Fibroblast of the conjunctiva (primary cell): ENCODE measurements at regions not wholly inside any gene's neighbourhood (a gene's known extent, or its start where the extent isn't known, plus 50 kb on each side); places are given as distances from the start of the nearest gene placed in this dataset.

ENCODE experiments used
- DNase-seq: peaks from one replicate; pipeline ENCODE4 v3.0.0-alpha.2; 2010; ENCODE audit warnings: low read depth

DNA sequence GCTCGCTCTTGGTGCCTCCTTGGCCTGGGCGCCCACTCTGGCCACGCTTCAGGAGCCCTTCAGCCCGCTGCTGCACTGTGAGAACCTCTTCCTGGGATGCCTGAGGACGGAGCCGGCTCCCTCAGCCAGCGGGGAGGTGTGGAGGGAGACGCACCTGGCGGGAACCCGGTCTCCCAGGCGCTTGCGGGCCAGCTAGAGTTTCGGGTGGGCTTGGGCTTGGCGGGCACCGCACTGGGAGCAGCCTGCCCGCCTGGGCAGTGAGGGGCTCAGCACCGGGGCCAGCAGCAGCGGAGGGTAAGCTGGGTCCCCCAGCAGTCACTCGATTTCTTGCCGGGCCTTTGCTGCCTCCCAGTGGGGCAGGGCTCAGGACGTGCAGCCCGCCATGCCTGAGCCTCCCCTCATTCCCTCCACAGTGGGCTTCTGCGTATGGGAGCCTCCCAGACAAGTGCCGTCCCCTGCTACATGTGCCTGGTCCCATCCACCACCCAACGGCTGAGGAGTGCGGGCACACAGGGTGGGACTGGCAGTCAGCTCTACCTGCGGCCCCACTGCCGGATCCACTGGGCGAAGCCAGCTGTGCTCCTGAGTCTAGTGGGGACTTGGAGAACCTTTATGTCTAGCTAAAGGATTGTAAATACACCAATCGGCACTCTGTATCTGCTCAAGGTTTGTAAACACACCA, 708.7 kb downstream of the VGLL3 start:
- no peak for DNase-seq

DNA sequence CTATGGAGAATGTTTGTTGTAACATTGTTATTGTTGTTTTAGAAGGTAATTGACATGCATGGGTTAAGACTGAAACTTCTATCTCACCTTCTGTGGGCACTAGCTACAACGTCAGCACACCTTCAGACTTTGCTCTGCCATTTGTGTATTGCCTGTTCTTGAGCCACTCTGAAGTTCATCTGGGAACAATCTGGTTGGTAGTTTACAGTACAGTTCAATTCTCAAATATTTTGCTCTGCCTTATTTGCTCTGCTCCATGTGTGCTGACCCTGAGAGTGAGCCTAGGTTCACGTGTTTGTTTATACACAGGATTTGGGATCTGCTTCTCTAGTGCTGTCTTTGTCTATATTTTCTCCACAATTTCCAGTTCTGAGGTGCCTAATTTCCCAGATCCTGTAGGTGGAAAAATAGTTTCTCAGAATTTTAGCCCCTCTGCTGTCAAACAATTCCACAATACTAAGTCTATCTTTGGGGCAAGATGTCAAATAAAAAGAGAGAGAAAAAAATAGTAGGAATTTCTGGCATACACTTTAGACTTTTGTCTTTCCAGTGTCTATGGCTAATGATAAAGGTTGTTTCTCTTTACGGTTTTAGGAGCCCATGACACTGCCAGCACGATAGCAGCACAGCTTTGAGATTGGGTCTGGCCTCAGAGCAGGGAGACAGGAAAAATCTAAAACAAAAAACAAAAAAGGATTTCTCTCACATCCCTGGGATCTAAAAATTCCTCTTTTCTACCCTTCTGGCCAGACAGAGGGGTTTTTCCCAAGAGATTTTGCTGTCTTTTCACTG, 721.4 kb downstream of the VGLL3 start:
- DNase-seq, result no peak

DNA sequence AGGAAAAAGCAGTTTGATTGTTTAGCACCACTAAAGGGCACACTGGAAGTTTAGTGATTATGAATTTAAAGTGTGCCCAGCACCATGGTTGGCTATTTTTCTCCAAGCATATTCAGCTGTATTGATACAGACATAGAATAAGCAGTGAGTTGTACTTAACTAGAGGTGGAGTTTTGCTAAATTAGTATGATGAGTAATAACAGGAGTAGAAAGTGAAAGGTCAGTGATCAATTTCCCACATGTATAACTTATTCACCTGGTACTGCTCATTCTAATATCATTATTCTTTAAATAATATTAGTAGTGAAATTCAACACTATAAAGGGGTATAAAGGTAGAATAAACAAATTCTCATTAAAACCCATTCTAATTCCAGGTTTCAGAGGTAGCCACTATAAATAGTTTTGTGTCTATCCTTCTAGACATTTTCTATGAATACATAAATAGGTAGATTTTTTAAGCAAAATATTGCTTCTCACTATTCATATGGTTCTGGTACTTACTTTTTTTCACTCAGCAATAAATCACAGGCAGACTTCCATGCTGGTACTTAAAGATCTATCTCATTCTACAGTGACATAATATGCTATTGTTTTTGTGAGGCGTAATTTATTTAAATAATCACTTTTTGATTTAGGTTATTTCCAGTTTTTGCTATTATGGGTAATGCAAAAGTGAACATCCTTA, 732.9 kb downstream of the VGLL3 start:
- DNase-seq, result no peak

DNA sequence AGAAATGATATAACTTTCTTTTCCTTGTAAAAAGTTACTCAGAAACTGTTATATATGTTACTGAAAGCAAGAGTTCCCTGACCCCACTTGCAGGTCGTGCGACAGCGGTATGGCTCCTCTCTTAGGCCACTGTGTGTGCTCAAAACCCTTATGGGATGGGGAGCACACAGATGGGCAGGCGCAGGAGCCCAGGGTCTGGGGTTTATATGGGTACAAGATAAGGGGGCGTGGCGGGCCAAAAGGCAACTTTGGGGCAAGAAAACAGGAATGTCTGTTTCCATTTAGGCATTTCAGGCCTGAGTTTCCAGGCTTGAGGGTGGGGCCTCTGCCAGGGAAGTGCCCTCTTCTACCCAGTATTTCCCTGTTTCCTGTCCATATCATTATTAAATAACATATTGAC, 736.5 kb downstream of the VGLL3 start:
- DNase-seq, result no peak

DNA sequence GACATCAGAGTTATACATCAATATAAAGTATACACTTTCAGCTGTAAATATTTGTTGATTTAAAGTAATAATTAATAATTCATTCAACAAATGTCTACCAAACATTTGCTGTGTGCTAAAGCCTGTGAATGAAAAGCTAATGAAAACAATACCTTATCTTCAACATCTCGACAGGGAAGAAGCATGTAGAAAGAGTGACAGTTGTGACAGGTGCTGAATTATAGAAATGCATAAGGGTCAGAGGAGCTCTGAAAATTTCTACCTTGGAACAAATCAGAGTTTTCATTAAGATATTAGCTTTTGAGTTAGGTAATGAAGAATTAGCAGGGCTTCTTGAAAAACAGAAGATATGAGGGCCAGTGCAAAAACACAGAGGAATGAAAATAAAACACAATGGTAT, 739.2 kb downstream of the VGLL3 start:
- DNase-seq, result no peak

DNA sequence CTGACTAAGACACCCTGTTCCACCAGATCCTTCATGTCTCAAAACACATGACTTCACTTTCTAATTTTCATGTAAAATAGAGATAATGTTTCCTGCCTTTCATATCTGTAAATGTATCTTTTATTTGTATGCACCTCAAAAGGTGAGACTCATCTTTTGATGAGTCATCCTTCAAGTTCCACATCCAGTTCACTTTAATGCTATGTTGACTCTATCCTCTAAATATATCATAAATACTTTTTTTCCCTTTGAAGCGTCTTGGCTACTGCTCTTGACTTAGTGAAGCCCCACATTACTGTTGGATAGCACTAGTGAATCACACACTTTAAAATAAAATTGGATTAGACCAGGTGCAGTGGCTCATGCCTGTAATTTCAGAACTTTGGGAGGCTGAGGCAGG, 741.1 kb downstream of the VGLL3 start:
- no peak for DNase-seq

DNA sequence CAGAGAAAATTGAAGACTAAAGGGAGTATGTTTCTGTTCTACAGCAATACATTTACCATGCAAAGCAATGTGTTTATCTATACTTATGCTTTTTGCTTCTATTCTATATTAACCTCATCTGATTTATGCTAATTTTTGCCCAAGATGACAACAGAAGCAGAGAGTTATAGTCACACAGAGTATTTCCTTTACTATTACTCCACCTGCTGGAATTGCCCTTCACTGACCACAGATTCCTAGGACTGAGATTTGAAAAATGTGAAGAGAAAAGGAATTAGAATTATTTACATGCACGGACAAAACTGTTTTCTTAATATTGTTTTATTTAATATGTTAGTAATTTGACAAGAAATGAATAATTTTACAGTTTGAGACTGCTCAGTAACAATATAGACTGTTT, 745.6 kb downstream of the VGLL3 start:
- DNase-seq, result no peak

DNA sequence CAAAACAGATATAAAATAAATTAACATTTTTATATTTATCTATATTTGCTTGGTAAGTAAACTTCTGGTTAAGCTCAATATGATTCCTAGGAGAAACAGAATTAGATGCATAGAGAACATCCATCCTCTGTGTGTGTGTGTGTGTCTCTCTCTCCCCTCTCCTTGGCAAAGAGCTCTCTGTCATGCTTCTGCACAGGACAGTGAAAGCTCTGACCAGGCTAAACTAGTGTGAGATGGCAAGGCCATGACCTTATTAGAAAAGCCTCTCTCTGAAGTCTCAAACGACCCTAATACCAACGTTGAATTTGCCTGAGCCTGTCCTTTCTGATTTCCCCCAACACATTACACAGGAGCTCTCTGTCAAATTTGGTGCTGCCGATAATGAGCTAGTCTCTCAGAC, 746.0 kb downstream of the VGLL3 start:
- DNase-seq, result no peak

DNA sequence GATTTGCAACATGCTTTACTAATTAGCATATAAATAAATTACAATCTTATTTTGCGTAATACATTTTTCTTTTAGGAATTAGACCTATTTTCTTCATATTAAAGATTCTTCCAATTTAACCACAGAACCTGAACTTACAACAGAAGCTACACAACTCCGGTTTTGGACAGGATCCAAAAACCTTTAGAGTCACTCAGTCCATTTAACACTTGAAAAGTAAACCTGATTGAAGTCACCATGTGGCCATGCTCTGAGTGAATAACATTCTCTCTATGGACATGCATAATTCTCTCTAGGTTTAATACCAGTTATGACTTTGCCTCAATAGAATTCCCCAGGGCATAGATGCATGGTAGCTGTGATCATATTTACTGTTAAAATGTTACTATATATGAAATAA, 751.0 kb downstream of the VGLL3 start:
- no peak for DNase-seq

DNA sequence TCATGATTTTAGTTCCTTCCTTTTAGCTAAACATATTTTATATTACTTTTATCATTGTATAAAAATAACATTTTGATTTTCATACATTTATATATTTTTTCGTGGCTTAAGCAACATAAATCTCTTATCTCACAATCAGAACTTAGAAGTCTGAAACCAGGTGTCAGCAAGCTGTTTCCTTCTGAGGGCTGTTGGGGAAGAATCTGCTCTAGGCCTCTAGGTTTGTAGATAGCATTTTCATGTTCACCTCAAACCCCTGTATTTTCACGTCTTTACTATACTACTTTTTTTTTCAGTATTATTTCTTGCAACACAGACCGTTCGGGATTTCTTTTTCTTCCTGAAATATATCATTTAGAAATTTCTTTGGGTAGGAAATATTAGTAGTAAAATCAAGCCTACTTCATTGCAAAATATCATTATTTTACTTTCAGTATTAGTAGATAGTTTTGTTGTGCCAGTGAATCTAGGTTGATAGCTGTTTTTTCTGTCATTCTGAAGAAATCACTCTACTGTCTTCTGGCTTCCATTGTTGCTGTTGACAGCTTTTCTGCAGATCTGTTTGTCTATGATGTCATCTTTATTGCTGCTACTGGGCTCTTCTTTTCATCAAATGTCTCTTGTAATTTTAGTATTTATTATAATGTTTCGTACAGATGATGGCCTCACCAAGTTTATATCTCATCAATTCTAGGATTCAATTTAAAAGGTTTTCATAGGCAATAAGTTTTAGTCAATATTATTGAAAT, 756.3 kb downstream of the VGLL3 start:
- no peak for DNase-seq

DNA sequence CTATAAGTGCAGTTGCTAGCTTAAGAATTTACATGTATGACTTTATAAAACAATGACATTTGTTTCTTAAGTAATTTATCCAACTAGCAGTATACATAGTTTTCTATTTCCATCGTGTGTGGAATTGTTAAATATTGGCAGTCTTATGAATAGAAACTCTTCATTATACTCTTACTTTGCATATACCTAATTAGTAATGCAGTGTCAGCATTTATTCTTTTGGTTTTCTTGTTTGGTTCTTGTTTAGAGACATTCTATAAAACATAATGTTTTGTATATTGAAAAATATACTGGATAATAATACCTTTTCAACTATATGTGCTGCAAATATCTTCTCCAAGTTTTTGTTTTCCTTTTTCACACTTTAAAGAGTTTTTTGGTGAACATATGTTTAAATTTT, 760.2 kb downstream of the VGLL3 start:
- no peak for DNase-seq

DNA sequence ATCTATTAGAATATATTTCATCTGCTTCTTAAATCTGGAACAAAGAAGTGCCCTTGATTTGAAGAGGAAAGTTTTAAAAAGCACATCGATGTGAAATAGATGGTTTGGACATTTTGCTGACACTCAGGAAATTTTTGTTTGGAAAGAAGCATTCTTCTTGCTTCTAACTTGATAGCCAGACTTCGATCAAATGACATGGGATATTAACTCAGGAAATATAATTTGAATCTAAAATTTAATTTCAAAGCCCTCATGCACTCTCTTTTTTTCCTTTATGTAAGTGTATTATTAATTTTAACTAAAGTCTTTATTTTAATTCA, 761.2 kb downstream of the VGLL3 start:
- DNase-seq, result no peak

DNA sequence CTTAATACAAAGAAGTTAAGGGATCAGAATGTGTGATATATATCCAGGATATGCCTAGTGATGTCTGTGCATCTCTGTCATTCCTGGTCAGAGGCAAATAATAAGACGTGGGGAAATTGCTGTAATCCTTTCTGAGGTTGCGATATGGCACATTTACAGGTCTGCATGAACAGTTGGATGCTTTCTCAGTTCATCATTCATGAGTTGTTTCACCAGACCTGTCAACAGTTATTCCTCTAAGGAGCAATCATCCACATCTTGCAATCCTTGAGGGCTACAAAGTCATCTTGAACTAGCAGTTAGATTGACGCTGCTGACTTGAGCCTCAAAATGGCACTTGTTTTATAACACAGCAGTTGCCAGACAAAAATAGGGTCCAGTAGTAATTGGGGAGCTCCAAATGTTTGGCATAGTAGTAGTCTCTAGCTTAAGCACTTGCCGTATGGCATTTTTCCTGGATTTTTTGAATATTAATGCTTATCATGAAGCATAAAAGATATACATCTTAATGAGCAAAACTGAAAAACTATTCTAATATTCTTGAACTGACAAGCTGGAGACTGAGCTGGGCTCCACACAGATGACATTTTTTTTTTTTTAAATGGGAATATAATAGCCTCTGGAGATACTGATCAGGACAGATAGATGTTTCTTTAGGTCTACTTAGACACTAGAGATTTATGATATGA, 761.7 kb downstream of the VGLL3 start:
- DNase-seq, result no peak

DNA sequence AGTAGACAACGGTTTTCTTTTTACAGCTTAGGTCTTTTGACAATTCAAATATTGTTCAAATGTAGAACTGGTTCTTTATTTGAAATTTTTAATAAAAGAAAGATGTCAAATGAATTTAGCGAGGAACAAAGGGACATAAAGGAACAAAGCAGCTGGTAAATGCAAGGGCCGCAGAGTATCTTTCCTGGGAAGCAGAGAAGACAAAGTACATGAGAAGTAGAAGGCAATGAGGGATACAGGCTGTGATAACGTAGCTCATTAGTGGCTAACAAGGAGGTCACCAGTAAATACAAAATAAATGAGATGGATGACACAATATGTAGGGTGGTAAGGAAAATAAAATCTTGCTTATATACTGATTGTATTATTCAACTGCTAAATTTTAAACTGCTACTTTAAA, 762.8 kb downstream of the VGLL3 start:
- DNase-seq, result no peak

DNA sequence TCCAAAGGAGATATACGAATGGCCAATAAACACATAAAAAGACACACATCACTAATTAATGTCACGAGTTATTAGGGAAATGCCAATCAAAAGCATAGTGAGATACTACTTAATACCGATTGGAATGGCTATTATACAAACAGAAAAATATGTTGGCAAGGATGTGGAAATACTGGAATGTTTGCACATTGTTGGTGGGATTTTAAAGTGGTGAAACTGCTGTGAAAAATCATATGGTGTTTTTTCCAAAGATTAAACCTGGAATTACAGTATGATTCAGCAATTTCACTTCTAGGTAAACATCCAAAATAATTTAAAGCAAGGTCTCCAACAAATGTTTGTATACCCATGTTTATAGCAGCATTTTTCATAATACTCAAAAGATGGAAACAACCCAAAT, 765.5 kb downstream of the VGLL3 start:
- no peak for DNase-seq

DNA sequence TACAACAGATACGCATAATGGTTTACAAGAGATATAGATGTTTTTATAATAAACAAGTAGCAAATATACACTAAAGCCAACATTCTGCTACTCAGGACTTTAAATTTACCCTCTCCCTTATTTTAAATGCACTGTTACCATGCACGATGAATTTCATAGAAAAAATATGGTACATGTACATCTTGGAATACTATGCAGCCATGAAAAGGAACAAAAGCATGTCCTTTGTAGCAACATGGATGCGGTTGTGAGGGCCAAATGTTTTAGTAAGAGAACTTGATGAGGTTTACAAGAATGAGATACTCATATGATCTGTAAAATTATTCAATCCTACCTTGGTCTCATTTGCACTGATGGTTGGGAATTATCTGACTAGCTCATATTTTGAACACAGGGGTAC, 769.3 kb downstream of the VGLL3 start:
- DNase-seq, result no peak

DNA sequence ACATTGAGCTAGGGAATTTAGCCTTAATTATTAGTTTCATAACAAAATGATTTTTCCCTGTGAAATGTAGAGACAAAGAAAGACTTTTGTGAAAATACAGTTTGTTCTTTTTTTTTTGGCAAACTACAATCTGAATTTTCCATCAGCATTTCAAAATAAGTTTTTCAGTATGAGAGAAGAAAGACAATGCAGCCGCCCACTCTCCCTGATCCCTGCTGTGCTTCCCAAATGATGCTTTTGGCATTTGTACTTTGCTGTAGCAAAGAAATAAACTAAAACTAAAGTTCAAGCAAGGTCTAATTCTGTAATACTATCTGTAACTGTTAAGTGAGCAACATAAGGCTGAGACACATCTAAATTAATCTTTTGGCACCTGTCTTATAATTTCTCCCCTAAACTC, 782.2 kb downstream of the VGLL3 start:
- no peak for DNase-seq

DNA sequence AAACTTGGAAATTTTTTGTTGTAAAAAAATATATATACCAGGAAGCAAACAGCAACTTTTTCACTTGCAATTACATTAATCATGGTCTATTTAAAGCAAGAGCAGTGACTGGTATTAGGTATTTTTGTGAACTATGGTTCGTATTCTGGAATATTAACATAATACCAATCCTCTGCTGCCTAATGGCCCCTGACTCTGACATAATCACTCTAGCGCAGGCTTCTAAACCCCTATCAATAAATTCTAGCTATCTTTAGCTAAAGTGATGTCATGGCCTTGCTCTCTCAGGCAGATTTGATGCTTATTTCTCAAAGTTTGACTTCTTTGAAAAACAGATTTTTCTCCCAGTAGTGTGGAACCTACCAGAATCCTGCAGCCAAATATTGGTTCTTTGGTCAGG, 808.3 kb downstream of the VGLL3 start:
- no peak for DNase-seq

DNA sequence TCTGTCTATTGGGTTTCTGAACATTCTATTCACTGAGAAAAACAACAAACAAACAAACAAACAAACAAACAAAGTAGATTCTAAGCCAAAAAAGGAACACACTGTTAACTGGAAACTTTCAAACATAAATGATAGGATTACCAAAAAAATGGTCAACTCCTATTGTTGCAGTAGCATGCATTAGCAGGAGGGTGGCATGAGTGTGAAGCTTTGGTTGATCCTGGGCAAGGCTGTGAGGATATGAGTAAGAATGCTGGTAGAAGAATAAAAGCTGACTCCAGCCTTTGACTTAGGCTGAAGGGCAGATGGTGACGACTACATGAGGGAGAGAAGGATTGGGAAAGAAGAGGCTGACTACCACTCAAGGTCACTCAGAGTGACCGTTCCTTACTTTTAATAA, 810.3 kb downstream of the VGLL3 start:
- no peak for DNase-seq

DNA sequence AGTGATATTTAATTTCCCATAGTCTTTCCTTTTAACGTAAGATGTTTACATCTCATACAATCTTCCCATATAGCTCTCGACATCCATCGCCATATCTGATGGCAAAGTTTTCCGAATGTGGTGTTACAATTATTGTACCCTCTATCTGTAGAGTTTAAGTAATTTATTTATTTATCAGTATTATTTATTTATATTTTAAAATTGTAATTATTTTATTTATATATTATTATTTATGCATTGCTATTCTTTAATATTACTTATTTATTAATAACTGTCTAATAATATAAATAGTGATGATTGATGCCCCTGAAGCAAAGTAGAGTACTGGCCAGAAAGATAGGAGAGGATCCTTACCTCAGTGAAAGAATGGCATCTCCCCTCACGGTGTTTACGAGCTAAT, 812.9 kb downstream of the VGLL3 start:
- DNase-seq, result no peak

DNA sequence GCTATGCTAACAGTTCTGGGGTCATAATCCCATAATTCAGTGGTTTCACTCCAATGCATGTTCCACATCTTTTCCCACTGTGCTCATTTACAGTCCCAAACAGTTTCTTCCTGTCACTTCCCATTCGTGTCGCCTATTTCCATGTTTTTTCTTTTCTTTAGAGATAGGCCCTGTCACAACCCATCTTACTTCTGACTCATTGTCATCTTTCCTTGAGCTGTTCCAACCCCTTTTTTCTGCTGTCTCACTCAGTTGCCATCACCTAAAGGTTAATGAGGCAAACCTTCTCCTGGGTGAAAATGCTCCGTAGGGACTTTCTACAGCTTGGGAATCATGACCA, 814.5 kb downstream of the VGLL3 start:
- DNase-seq, result no peak
